ENCODE measurements at regions not wholly inside any gene's neighbourhood (a gene's known extent, or its start where the extent isn't known, plus 50 kb on each side); places are given as distances from the start of the nearest gene placed in this dataset.

GRCh38 chr13:26999499-26999898, 172.1 kb downstream of the USP12 start:
- Histone ChIP-seq H3K27ac (ENCODE audit: low read depth, low read length) (no peak overlapping the region), H3K9me3 (ENCODE audit: low read depth, low read length) (no peaks in the 10 kb centered on the region), H3K79me2 (ENCODE audit: insufficient read depth, low read length) (no peaks in the 10 kb centered on the region), H3K4me3 (ENCODE audit: insufficient read depth, low read length) (no peak overlapping the region), H3K36me3 (ENCODE audit: insufficient read depth, low read length) (no peaks in the 10 kb centered on the region), H3K4me1 (ENCODE audit: insufficient read depth, low read length) (peaks cover 6% of the 10 kb centered on the region), H4K20me1 (ENCODE audit: insufficient read depth, low read length) (no peaks in the 10 kb centered on the region), H3K4me2 (ENCODE audit: insufficient read depth, low read length) (no peak overlapping the region), H2AFZ (ENCODE audit: low read length) (no peak overlapping the region), H3K27me3 (ENCODE audit: insufficient read depth, low read length) (peaks cover 11% of the 10 kb centered on the region)
- TF ChIP-seq, protein P1, sequence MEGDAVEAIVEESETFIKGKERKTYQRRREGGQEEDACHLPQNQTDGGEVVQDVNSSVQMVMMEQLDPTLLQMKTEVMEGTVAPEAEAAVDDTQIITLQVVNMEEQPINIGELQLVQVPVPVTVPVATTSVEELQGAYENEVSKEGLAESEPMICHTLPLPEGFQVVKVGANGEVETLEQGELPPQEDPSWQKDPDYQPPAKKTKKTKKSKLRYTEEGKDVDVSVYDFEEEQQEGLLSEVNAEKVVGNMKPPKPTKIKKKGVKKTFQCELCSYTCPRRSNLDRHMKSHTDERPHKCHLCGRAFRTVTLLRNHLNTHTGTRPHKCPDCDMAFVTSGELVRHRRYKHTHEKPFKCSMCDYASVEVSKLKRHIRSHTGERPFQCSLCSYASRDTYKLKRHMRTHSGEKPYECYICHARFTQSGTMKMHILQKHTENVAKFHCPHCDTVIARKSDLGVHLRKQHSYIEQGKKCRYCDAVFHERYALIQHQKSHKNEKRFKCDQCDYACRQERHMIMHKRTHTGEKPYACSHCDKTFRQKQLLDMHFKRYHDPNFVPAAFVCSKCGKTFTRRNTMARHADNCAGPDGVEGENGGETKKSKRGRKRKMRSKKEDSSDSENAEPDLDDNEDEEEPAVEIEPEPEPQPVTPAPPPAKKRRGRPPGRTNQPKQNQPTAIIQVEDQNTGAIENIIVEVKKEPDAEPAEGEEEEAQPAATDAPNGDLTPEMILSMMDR (IDR thresholded peaks at IDR 0.05; ENCODE audit: extremely low read depth, low read depth, low read length) = no peak
- DNase-seq (ENCODE audit: insufficient read length, low spot score, missing footprints) = no peak

DNA sequence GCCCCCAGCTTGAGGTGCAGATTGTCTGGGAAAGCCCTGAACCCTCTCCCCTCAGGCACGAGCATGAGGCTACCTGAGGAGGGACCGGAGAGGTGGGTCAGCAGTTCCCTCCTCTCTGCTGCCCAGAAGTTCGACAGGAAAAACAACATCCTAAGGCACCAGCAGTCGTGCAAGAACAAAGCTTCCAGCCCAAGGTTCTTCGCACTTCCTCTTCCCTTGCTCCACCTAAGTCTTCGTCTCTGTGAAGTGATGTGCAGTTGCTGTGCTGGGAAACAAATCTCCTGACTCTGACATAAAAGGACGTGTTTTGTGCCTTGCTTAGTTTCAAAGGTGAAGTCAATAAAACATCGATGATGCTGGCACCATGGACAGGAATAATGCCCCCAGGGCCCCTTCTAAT, 173.3 kb downstream of the USP12 start:
- Histone ChIP-seq H3K79me2 (ENCODE audit: insufficient read depth, low read length) (no peaks in the 10 kb centered on the region), H3K27me3 (ENCODE audit: insufficient read depth, low read length) (peaks cover 3% of the 10 kb centered on the region), H3K4me2 (ENCODE audit: insufficient read depth, low read length) (no peak overlapping the region), H3K36me3 (ENCODE audit: insufficient read depth, low read length) (no peaks in the 10 kb centered on the region), H3K27ac (ENCODE audit: low read depth, low read length) (no peak overlapping the region), H2AFZ (ENCODE audit: low read length) (no peak overlapping the region), H4K20me1 (ENCODE audit: insufficient read depth, low read length) (no peaks in the 10 kb centered on the region), H3K4me3 (ENCODE audit: insufficient read depth, low read length) (no peak overlapping the region), H3K4me1 (ENCODE audit: insufficient read depth, low read length) (peaks cover 6% of the 10 kb centered on the region), H3K9me3 (ENCODE audit: low read depth, low read length) (no peaks in the 10 kb centered on the region)
- DNase-seq (ENCODE audit: insufficient read length, low spot score, missing footprints) = no peak
- TF ChIP-seq, protein P1 (IDR thresholded peaks at IDR 0.05; ENCODE audit: extremely low read depth, low read depth, low read length) = no peak

DNA sequence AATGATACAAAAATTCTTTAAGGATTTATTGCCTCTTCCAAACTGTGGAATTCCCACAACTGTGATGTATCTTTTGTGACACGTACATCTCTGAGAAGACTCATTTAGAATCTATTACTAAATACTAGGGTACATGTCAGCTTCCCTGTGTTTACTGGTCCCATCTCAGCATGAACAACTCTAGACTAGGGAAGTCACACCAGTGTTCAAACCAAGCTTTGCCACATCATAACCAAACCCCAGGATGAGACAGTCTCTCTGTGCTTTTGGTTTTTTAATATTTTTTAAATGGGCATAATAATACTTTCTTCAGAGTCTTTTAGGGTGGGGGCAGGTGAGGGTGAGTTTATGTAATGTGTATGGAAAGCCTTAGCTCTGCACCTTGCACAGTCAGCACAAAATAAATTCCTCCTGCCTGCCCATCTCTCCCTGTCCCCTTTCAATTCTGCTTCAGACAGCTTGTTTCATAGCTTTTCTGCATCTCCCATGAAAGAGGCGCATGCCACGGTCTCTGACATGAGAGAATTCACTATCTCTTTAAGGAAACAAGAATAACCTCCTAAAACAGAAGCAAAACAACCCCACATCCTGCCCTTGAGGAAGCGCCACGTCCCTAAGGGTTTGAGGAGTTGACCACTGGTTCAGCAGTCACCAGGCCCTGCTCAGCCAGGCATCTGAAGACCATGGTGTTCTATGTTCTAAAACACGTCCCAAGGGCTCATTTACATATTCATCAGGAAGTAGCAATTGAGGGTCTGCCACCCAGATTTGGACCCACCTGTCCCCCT, 174.5 kb downstream of the USP12 start:
- Histone ChIP-seq H3K9me3 (ENCODE audit: low read depth, low read length) (no peaks in the 10 kb centered on the region), H3K36me3 (ENCODE audit: insufficient read depth, low read length) (no peaks in the 10 kb centered on the region), H2AFZ (ENCODE audit: low read length) (peak overlapping the region; percentile 85), H3K4me3 (ENCODE audit: insufficient read depth, low read length) (no peak overlapping the region), H3K79me2 (ENCODE audit: insufficient read depth, low read length) (no peaks in the 10 kb centered on the region), H3K27ac (ENCODE audit: low read depth, low read length) (no peak overlapping the region), H3K4me1 (ENCODE audit: insufficient read depth, low read length) (peaks cover 6% of the 10 kb centered on the region), H3K27me3 (ENCODE audit: insufficient read depth, low read length) (no peaks in the 10 kb centered on the region), H4K20me1 (ENCODE audit: insufficient read depth, low read length) (no peaks in the 10 kb centered on the region), H3K4me2 (ENCODE audit: insufficient read depth, low read length) (peak overlapping the region; percentile 50)
- TF ChIP-seq, protein P1 (IDR thresholded peaks at IDR 0.05; ENCODE audit: extremely low read depth, low read depth, low read length) = no peak
- no peak for DNase-seq (ENCODE audit: insufficient read length, low spot score, missing footprints)

DNA sequence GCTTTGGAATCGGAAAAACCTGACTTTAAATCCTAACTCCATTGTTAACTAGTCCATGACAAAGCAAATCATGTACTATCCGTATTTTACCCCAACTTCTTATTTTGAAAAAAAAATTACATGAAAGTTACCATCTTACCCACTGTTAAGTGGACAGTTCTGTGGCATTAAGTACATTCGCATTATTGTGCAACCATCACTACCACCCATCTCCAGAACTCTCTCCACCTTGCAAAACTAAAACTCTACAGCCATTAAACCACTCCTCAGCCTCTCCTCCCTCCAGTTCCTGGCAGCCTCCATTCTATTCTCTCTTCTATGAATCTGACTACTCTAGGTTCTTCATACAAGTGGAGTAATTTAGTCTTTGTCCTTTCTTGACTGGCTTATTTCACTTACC, 176.5 kb downstream of the USP12 start:
- H3K27me3 ChIP-seq (ENCODE audit: insufficient read depth, low read length) = no peaks in the 10 kb centered on the region
- DNase-seq (ENCODE audit: insufficient read length, low spot score, missing footprints) = no peak
- H3K79me2 ChIP-seq (ENCODE audit: insufficient read depth, low read length) = no peaks in the 10 kb centered on the region
- no peak overlapping the region for H3K4me2 ChIP-seq (ENCODE audit: insufficient read depth, low read length)
- no peak overlapping the region for H3K27ac ChIP-seq (ENCODE audit: low read depth, low read length)
- no peak overlapping the region for H2AFZ ChIP-seq (ENCODE audit: low read length)
- peaks cover 6% of the 10 kb centered on the region for H3K4me1 ChIP-seq (ENCODE audit: insufficient read depth, low read length)
- no peaks in the 10 kb centered on the region for H3K36me3 ChIP-seq (ENCODE audit: insufficient read depth, low read length)
- no peaks in the 10 kb centered on the region for H4K20me1 ChIP-seq (ENCODE audit: insufficient read depth, low read length)
- TF ChIP-seq, protein P1 (IDR thresholded peaks at IDR 0.05; ENCODE audit: extremely low read depth, low read depth, low read length) = no peak
- no peak overlapping the region for H3K4me3 ChIP-seq (ENCODE audit: insufficient read depth, low read length)
- no peaks in the 10 kb centered on the region for H3K9me3 ChIP-seq (ENCODE audit: low read depth, low read length)

Measured in osteoblast (primary cell).